H1 (cell line): ENCODE measurements at regions not wholly inside any gene's neighbourhood (a gene's known extent, or its start where the extent isn't known, plus 50 kb on each side); places are given as distances from the start of the nearest gene placed in this dataset.

Source experiments
- CBX8 ChIP-seq: fragments of 300-800, 300-1000 bp; sonication (generic); IDR thresholded peaks from 2 replicates; pipeline ENCODE4 v1.7.1; 2016; ENCODE audit warnings: low read depth, low read length, borderline replicate concordance
- CREB1 ChIP-seq: IDR thresholded peaks from 2 replicates; pipeline ENCODE4 v1.6.1; 2012; ENCODE audit warnings: inconsistent platforms
- FOSL1 ChIP-seq: IDR thresholded peaks from 2 replicates; pipeline ENCODE4 v1.6.1; 2011; ENCODE audit warnings: mild to moderate bottlenecking, low read depth, low read length, moderate library complexity; ENCODE audit not compliant: insufficient read depth
- RFX5 ChIP-seq: IDR thresholded peaks from 2 replicates; pipeline ENCODE4 v1.6.1; 2011; ENCODE audit warnings: low read depth, low read length, improper control_type of control experiment, borderline replicate concordance
- TF ChIP-seq, protein P1 (sequence below): IDR thresholded peaks from 2 replicates; pipeline ENCODE4 v1.6.1; 2012; ENCODE audit warnings: inconsistent platforms
- TF ChIP-seq, protein P2 (sequence below), 3 experiments: IDR thresholded peaks; 1 replicate in 2 of 3; 2 replicates in 1 of 3; pipeline versions ENCODE4 v1.5.1 to v1.6.1; 2011; ENCODE audit warnings: low read length in 3 of 3, mild to moderate bottlenecking in 3 of 3, inconsistent platforms in 2 of 3, low read depth in 1 of 3, moderate library complexity in 1 of 3; ENCODE audit not compliant: insufficient read depth in 1 of 3; ENCODE audit errors: control extremely low read depth in 1 of 3

DNA sequence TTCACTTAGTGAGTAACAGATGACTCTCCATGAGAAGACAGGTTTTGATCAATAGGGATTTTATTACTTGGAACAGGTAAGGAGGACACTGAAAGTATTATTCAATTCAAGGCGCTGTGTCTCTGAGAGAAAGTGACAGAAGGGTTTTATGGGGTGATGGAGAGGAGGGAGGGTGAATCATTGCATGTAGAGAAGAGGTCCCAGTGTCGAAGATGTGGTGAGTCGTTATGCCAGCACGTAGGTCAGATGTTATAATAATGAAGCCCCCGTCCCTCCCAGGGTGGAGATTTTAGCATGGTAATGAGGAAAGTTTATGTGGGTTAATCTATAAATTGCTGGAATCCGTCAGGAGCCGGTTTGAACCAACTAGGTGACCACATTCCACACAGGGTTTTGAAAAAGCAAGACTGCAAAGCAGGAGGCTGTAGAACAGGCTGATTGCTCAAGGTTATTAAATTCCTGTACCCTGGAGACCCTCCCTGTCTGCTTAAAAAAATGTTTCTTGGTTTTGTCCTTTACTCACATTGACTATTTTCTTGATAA lies 586.4 kb upstream of the TMPRSS15 start (continued):
- TF ChIP-seq CBX8: no peak
- no peak for TF ChIP-seq FOSL1
- TF ChIP-seq, protein P1, sequence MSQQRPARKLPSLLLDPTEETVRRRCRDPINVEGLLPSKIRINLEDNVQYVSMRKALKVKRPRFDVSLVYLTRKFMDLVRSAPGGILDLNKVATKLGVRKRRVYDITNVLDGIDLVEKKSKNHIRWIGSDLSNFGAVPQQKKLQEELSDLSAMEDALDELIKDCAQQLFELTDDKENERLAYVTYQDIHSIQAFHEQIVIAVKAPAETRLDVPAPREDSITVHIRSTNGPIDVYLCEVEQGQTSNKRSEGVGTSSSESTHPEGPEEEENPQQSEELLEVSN: no peak
- TF ChIP-seq CREB1: no peak
- TF ChIP-seq, protein P2, sequence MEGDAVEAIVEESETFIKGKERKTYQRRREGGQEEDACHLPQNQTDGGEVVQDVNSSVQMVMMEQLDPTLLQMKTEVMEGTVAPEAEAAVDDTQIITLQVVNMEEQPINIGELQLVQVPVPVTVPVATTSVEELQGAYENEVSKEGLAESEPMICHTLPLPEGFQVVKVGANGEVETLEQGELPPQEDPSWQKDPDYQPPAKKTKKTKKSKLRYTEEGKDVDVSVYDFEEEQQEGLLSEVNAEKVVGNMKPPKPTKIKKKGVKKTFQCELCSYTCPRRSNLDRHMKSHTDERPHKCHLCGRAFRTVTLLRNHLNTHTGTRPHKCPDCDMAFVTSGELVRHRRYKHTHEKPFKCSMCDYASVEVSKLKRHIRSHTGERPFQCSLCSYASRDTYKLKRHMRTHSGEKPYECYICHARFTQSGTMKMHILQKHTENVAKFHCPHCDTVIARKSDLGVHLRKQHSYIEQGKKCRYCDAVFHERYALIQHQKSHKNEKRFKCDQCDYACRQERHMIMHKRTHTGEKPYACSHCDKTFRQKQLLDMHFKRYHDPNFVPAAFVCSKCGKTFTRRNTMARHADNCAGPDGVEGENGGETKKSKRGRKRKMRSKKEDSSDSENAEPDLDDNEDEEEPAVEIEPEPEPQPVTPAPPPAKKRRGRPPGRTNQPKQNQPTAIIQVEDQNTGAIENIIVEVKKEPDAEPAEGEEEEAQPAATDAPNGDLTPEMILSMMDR (IDR thresholded peaks at IDR 0.05; ENCODE audit: control extremely low read depth in 1 of 3, insufficient read depth in 1 of 3, low read depth in 1 of 3, low read length in 3 of 3): no peak
- TF ChIP-seq RFX5: no peak
